Activated CD4-positive, alpha-beta T cell treated with anti-CD3 and anti-CD28 coated beads, Interleukin-2, Interleukin-4, amounts not matched to agents 100 ng/mL and 50 ng/mL, durations not matched to agents 16 hours and 8 hours (primary cell): ENCODE measurements at regions not wholly inside any gene's neighbourhood (a gene's known extent, or its start where the extent isn't known, plus 50 kb on each side); places are given as distances from the start of the nearest gene placed in this dataset.

Source experiments
- DNase-seq: peaks from one replicate; pipeline ENCODE4 v3.0.0-alpha.2; 2020; ENCODE audit warnings: low spot score

GRCh38 chr6:115720900-115721299, 339.8 kb downstream of the FRK start:
- DNase-seq: no peak

GRCh38 chr6:115717472-115717871, 343.2 kb downstream of the FRK start:
- DNase-seq: no peak

DNA sequence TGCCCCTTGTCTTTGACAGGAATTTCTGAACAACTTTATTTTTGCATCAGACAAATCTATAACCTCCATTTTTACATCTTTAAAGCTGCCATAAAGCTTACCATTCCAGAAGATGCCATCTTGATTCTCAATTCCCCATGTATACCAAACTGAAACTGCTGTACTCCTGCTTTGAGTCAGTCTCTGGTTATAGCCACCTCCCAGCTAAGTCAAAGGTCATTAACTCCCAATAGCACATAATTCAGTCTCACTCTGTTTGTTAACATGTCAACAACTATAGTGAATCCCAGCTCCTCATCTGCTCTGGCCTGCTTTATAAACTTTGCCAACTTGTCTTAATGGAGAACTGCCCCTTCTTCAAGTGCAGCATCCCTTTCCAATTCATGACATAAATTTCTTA, 343.6 kb downstream of the FRK start:
- no peak for DNase-seq

DNA sequence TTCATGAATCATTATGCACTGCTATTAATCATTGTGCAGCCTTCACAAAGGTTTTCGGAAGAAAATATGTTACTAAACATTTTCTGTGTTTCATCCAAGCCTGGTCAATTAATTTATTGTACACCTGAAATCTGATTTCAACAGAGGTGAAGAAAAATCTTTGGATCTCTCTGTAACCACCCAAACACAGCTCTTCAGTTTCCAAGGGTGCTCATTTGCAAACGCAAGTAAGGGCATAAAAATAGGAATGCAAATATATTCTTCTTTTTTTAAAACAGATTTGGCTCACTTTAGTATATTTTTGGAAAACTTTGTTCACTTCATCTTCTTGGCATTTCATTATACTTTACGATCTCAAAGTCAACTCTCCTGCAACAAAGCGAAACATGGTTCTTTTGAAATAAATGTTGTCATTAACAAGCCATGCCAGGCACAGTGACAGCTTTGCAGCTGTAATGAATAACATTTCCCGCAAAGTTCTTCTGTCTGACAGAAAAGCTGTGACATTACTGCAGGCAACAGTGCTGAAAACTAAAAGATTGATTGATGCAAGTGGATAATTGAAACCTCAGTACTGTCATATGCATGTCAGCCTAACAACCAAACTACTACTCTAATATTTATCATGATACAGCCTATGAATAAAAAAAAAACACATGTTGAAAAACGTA, 348.3 kb downstream of the FRK start:
- DNase-seq: no peak

GRCh38 chr6:115708850-115709249, 351.8 kb downstream of the FRK start:
- no peak for DNase-seq

DNA sequence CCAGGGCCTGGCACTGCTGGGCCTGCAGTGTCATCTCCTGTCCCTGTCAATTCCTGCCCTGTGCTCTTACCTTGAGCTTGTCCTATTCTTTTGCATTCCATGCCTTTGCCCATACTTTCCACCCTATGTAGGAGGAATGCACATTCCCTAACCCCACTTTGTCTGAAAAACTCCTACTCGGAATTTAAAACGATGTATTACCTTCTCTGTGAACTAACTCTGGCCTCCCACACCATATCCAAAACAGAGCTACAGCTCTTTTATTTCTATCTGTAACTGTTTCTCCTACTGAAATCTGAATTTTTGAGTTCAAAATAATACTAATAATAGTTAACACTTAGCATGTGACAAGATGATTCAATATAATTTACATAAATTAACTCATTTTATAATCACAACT, 353.7 kb downstream of the FRK start:
- DNase-seq: no peak

- DNase-seq: no peak
These were observed 354.4 kb downstream of the FRK start for GRCh38 chr6:115706324-115706723.

GRCh38 chr6:115704028-115704427, 356.7 kb downstream of the FRK start:
- DNase-seq: no peak

GRCh38 chr6:115691433-115691832, 369.3 kb downstream of the FRK start:
- DNase-seq: no peak

DNA sequence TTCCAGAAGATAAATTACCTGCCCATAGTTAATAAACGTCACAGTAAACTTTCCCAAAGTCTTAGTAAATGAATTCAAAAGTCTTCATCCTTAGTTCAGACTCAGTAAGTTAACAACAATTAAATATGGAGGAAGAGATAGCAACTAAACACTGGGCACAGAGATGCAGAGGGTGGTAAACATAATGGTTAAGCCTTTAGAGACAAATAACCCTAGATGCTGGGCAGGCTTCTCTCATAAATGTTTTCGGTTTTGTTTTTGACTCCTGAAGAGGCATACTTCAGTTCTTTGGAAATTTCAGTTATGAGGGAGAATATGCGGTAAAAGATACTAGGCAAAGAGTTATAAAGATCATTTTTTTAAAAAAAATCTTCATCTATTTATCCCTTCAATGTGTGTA, 369.8 kb downstream of the FRK start:
- no peak for DNase-seq

DNA sequence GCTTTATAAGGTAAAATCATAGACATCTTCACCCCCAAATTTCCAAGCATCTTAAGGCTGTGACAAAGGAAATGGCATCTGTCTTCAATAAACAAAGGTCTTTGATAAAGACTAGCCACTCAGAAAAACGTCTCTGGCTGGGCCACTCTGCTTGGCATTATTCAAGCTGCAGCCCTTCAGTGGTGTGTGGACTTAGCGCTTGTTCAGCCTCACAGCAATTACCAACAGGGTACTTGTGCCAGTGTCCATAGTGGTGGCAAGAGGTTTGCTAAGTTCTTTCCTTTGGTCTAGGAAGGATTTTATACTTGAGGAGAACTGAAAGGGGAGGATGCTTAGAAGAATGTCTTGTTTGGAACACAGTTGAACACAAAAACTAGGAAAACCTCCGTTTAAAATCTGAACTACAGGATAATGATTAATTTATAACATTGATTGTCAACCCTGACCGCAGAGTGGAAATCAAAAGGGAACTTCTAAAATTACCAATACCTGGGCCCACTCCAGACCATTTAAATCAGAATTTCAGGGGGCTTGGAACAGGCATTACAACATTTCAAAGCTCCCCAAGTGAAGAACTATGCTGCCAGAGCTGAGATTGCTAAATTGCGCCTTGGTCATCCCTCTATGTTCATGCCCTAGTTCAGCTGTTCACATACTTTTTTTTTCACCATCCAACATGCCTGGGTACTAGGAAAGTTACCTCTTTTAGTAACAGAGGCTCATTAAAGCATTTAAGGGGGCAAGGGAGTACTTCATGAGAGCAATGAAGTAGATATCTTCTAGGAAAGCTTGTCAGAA, 378.5 kb downstream of the FRK start:
- DNase-seq: no peak

GRCh38 chr6:115680621-115681020, 380.1 kb downstream of the FRK start:
- no peak for DNase-seq

- no peak for DNase-seq
These were observed 383.5 kb downstream of the FRK start for GRCh38 chr6:115677198-115677597.

GRCh38 chr6:115675443-115675842, 385.2 kb downstream of the FRK start:
- DNase-seq: no peak

DNA sequence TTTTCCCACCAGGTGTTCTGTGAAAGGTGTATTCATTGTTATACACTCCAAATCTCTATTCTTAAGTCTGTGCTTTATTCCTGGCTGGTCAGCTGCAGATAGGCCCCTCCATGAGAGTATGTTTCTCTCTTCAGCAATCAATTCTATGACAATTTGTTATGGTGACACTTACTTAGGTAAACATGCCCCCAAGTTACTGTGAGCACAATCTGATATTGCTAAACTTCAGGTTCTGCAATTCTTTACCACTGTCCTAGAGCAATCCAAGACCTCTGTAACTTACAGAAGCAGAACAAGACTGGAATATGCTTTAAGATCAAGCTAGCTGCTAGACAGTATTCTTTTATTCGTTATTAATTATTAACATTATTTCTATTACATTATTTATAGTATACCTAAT, 391.9 kb downstream of the FRK start:
- DNase-seq: no peak

GRCh38 chr6:115668211-115668610, 392.5 kb downstream of the FRK start:
- no peak for DNase-seq

- DNase-seq: no peak
These were observed 393.1 kb downstream of the FRK start for GRCh38 chr6:115667478-115668026.

DNA sequence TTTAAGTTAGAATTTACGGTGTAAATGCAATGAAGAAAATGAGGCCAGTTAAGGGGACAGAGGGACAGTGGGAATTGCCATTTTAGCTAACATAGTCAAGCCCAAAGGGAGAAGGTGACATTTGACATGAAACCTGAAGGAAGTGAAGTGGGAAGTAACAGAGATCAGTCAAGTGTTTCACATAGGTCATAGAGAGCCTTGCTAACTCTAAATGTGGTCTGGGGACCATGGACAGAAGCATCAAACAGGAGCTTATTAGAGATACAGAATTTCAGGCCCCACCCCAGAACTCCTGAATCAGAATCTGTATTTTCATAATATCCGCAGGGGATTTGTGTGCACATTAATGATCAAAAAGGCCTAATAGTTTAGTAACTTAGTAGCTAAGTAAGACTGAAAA, 393.7 kb downstream of the FRK start:
- no peak for DNase-seq

DNA sequence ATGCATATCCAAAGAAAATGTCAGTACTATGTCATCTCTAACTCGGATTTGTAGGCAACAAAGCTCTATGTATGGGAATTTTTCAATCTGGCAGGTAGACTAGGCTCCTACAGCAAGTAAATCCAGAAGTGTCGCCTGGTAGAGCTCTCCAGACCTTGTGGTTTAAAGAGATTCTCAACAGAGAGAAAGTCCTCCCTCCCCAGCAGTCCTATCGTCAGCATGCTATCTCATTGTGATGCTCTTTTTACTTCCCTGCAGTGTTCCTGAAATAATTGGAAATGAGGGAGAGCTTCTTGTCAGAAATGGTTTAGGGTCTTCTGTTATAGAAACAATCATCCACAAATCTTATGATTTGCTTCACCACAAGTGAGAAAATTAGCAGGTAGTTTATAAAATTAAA, 395.4 kb downstream of the FRK start:
- DNase-seq: no peak

- no peak for DNase-seq
These were observed 397.0 kb downstream of the FRK start for GRCh38 chr6:115663681-115664080.

GRCh38 chr6:115643762-115644161, 416.9 kb downstream of the FRK start:
- no peak for DNase-seq

DNA sequence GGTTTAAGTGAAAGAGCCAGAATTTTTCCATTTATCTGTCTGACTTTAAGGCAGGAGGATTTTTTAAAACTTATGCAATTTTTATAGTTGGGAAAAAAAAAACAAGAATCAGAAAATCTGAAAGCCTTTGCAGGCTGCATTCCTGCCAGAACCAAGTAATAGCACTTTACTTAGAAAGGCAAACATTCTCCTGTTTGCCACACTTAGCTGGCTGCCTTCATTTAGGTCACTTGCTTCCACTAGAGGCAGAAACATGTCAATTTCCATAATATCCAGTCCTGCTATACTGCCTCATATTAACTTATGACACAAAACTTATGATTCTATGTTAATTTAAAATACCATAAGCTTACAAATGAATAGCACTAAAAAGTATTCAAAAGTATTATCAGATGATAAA, 425.8 kb downstream of the FRK start:
- no peak for DNase-seq

DNA sequence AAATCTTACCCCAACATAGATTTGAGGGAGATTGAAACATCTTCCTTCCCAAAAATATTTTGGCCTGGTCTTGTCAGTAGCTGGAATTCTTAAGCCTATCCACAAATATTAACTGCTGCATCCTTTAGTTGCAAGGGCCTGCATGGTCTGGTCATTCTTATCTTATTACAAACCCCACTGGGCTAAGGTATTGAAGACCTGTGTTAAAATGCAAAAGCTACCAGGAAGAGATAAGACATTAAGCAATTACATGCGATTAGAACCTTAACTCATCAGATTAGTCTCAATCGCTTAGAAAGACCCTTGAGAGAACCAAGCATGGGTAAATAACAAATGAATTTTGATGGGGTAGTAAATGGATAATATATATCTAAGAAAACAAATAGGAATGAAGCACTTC, 426.6 kb downstream of the FRK start:
- no peak for DNase-seq

DNA sequence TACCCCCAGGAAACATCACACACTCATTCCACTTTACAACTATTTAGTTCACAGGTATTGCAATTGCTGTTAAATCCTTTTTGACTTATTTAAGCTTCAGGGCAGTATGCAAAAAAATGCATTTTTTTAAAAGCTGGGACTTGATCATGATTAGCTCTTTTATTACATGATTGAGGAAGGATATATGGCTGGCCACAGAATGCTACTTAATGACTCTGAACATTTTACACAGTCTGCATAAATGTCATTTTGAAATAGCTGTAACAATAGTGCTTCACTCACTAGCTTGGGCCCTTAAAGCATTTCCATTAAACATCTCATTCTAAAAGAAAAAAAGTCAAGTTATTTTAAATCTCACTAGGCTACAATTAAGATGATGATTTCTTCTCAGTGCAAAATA, 429.7 kb downstream of the FRK start:
- no peak for DNase-seq
